ENCODE measurements at regions not wholly inside any gene's neighbourhood (a gene's known extent, or its start where the extent isn't known, plus 50 kb on each side); places are given as distances from the start of the nearest gene placed in this dataset.

DNA sequence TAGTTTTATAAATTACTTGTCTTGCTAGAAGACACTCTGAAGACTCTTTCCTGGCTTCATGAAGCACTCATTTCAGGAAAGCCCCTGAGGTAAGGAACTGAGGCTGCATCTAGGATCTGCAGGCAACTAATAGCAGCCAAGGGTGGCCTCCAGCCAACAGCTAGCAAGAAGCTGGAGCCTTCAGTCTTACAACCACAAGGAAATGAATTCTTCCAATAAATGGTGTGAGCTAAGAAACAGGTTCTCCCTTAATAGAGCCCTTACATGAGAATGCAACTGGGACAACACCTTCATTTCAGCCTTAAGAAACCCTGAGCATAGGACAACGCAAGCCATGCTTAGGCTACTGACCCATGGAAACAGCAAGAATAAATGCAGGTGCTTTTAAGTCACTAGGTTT is 254.6 kb upstream of the RBBP8 start:
- no peak for DNase-seq

- no peak for DNase-seq
Measured at GRCh38 chr18:22680944-22681343, 252.2 kb upstream of the RBBP8 start.

GRCh38 chr18:22681908-22682307 is 251.2 kb upstream of the RBBP8 start:
- DNase-seq: no peak

- DNase-seq: no peak
Measured at GRCh38 chr18:22682720-22683119, 250.4 kb upstream of the RBBP8 start.

DNA sequence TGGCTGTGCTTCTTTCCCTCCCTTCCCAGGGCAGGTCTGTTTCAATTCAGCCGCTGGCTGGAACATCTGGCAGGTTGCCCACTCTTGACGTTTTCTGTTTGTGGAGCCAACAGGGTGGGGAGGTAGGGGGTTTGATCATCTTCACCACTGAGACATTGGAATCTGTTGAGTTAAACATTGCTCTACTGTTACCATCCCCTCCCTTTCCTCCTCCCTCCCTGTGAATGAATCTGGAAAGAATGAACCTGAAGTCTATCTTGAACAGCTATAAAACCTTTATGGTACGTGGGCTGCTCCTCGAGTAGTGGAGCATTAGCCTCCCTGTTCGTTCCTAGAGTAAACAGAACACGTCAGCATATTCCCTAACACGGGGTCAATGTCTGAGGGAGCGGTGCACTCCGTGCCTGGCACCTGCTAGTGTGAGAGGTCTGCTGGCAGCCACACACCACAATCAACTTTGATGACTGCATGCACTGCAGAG is 249.9 kb upstream of the RBBP8 start:
- DNase-seq: no peak

DNA sequence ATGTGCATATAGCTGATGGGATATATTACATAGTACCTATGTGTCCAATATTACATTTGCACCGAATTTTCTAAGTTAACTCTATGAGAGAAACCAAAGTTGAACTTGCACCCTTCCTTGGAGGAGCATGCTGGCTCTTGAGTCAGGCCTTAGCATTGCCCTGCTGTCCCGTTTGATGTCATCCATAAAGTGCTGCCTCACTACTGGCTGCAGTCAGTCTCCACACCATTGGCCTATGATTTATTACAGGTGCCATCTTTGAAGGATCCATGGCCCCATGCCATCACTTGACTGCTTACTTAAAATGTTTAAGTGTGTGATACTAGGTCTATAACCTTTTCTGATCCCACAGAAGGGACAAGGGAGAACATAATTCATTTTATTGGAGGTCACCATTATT is 249.3 kb upstream of the RBBP8 start:
- DNase-seq: no peak

DNA sequence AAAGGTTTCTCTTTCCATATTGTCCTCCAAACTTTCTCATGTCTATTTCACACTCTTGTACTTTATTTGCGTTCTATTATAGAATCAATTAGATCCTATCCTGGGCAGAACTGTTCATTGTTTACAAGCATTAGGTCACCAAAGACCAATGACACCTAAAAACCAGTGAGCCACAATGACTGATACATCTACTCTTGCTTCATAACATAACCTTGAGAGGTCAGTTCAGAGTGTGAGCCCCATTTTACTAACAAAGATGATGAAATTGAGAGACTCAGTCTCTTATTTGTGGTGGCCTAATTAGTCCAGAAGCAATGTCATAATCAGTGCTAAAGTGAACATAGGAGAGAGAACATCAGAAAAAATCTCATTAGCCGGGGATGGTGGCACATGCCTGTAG is 248.9 kb upstream of the RBBP8 start:
- no peak for DNase-seq

GRCh38 chr18:22685788-22686187 is 247.3 kb upstream of the RBBP8 start:
- DNase-seq: no peak

GRCh38 chr18:22687892-22688680 is 245.0 kb upstream of the RBBP8 start:
- DNase-seq: no peak

GRCh38 chr18:22688877-22689496 is 244.1 kb upstream of the RBBP8 start:
- DNase-seq: no peak

- DNase-seq: no peak
Measured at GRCh38 chr18:22689712-22690111, 243.4 kb upstream of the RBBP8 start.

GRCh38 chr18:22690556-22690955 is 242.6 kb upstream of the RBBP8 start:
- no peak for DNase-seq

- DNase-seq: no peak
Measured at GRCh38 chr18:22691946-22692710, 241.0 kb upstream of the RBBP8 start.

GRCh38 chr18:22694954-22695353 is 238.2 kb upstream of the RBBP8 start:
- no peak for DNase-seq

DNA sequence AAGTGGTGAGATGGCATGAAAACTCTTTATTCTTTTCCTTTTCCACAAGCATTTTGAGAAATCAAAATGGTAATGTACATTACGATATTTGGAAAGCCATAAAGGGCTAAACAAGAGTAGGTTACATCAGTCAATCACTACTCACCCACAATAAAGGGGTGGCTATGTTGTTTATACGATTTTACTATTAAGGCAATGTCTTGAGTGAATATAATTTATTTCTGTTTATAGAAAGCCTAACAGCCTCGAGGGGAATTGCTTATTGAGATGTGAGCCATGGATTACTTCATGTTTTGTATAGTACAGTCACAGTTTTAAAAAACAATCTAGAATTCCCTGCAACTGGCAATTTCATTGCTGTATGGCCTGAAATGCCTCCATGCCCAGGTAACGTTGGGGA is 237.5 kb upstream of the RBBP8 start:
- no peak for DNase-seq

- DNase-seq: no peak
Measured at GRCh38 chr18:22697561-22697960, 235.6 kb upstream of the RBBP8 start.

DNA sequence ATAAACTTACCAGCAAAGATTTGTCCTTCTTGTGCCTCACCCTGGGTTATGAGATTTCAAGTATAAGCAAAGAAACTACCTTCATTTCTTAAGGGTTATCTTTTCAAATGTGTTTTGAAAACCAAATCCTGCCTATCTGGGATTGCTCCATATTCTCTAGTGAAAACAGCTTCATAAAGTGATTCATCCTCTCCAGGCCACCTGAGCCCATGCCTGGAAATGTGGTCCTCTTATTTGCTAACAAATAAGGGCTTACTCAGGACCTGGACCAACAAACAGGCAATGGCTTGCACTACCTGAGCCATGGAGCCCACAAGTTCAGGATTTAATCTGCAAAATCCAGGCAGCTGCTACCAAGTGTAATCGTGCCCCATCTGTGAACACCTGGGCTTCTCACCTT is 234.4 kb upstream of the RBBP8 start:
- DNase-seq: no peak

- DNase-seq: no peak
Measured at GRCh38 chr18:22699629-22700028, 233.5 kb upstream of the RBBP8 start.

- DNase-seq: no peak
Measured at GRCh38 chr18:22700920-22701319, 232.2 kb upstream of the RBBP8 start.

DNA sequence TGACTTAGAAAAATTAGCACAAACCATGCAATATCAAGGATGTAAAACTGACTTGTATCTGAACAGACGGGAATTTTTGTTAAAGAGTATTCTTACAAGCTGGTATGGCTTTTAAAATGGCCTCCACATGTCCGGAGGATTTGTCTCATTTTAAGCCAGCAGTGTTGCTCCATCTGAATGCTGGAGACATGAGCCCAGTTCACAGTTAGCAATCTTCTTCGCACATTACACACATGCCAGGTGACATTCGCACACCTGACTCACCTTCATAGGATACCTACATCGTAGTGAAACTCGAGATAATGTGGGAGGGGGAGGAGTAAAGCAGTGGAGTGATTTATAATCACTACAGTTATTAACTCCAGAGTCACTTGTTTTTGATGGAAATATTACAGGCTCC is 231.8 kb upstream of the RBBP8 start:
- DNase-seq: no peak

- DNase-seq: no peak
Measured at GRCh38 chr18:22701795-22702194, 231.3 kb upstream of the RBBP8 start.

- no peak for DNase-seq
Measured at GRCh38 chr18:22702806-22703205, 230.3 kb upstream of the RBBP8 start.

- DNase-seq: peak; percentile 6
Measured at GRCh38 chr18:22703883-22704585, 229.1 kb upstream of the RBBP8 start.
